HepG2 (cell line): ENCODE measurements at regions not wholly inside any gene's neighbourhood (a gene's known extent, or its start where the extent isn't known, plus 50 kb on each side); places are given as distances from the start of the nearest gene placed in this dataset.
"Not testable (repeated sequence)": the region's sequence is repeated elsewhere in the genome, so short reads cannot be mapped to it uniquely, and the experiment has no call there.

Source experiments
- ATAC-seq: fragments of 200-7000 bp; cut with Tn5 transposase; 3 replicates; pipeline ENCODE4 v1.9.1; 2020; ENCODE audit warnings: mild to moderate bottlenecking, moderate library complexity
- BruUV-seq: library from RNA; stranded (reverse); fragments of 400-500 nt; replicated peaks from 2 replicates; lab custom pipeline; 2021; lab: Mats Ljungman, UMichigan
- CTCF ChIA-PET: fragments of 300-600 bp; formaldehyde crosslinking; extraction: SDS; loops from one replicate; lab custom pipeline; 2021; ENCODE audit warnings: low total read pairs, inconsistent platforms, low intra/inter-chr PET ratio; lab: Yijun Ruan, JAX
- POLR2A ChIA-PET: fragments of 350-600 bp; sonication (Branson Sonifier 250); formaldehyde crosslinking; loops from one replicate; lab custom pipeline; 2020; ENCODE audit warnings: antibody characterized with exemption, inconsistent platforms; lab: Yijun Ruan, JAX
- DNase-seq: peaks from one replicate; pipeline ENCODE4 v3.0.0-alpha.2; 2015; ENCODE audit warnings: low spot score
- FAIRE-seq: peaks from 3 replicates; lab custom pipeline; 2011; peaks lifted over from hg19 to GRCh38; lab: Jason Lieb, UNC
- H2AFZ ChIP-seq: one replicate; pipeline ENCODE4 v1.6.1; 2011; ENCODE audit warnings: low read length, inconsistent platforms
- H3K27ac ChIP-seq: fragments of 300-600 bp; 3 replicates; pipeline ENCODE4 v1.8.0; 2011; ENCODE audit warnings: mixed run types, mild to moderate bottlenecking, mixed read lengths, low read length, inconsistent platforms; ENCODE audit not compliant: insufficient read depth; ENCODE audit errors: extremely low read length
- H3K27me3 ChIP-seq, 2 experiments: fragments of 200-600 bp in 1 of 2; 2 replicates in 1 of 2; 3 replicates in 1 of 2; pipeline versions ENCODE4 v1.6.0 to v1.8.0; 2011; ENCODE audit warnings: low read length in 2 of 2, mild to moderate bottlenecking in 2 of 2, moderate library complexity in 2 of 2, inconsistent platforms in 1 of 2; ENCODE audit not compliant: insufficient read depth in 2 of 2, control insufficient read depth in 1 of 2
- H3K36me3 ChIP-seq, 2 experiments: fragments of 200-600 bp in 1 of 2; replicated peaks in 1 of 2; 2 replicates in 1 of 2; 3 replicates in 1 of 2; pipeline versions ENCODE4 v1.5.1 to v1.8.0; 2011; ENCODE audit warnings: low read length in 2 of 2, inconsistent platforms in 1 of 2; ENCODE audit not compliant: insufficient read depth in 2 of 2, control insufficient read depth in 1 of 2
- H3K4me1 ChIP-seq: 2 replicates; pipeline ENCODE4 v1.5.1; 2012; ENCODE audit warnings: low read length, inconsistent platforms; ENCODE audit not compliant: insufficient read depth
- H3K4me2 ChIP-seq: 2 replicates; pipeline ENCODE4 v1.6.0; 2011; ENCODE audit warnings: low read depth, low read length, inconsistent platforms
- H3K4me3 ChIP-seq, 3 experiments: fragments of 200-600 bp in 1 of 3; sonication (generic), shearing (Covaris generic) in 1 of 3; replicated peaks in 1 of 3; 2 replicates each; pipeline ENCODE4 v1.5.1; 2011 to 2016; ENCODE audit warnings: low read length in 3 of 3, inconsistent platforms in 2 of 3, low read depth in 2 of 3, mild to moderate bottlenecking in 2 of 3, control low read depth in 1 of 3, mixed read lengths in 1 of 3; ENCODE audit not compliant: insufficient read depth in 1 of 3
- H3K79me2 ChIP-seq: one replicate; pipeline ENCODE4 v1.6.1; 2011; ENCODE audit warnings: low read length, inconsistent platforms; ENCODE audit not compliant: insufficient read depth
- H3K9ac ChIP-seq: 2 replicates; pipeline ENCODE4 v1.6.0; 2011; ENCODE audit warnings: mild to moderate bottlenecking, low read depth, low read length, inconsistent platforms; ENCODE audit not compliant: insufficient read depth
- H3K9me3 ChIP-seq: 2 replicates; pipeline ENCODE4 v1.5.1; 2012; ENCODE audit warnings: mild to moderate bottlenecking, low read length
- H4K20me1 ChIP-seq: 2 replicates; pipeline ENCODE4 v1.6.0; 2011; ENCODE audit warnings: inconsistent platforms, mild to moderate bottlenecking, low read length, moderate library complexity; ENCODE audit not compliant: insufficient read depth
- ATM ChIP-seq: fragments of 450-650 bp; IDR thresholded peaks from 2 replicates; pipeline ENCODE4 v1.7.1; 2017; ENCODE audit warnings: mild to moderate bottlenecking, borderline replicate concordance
- CENPBD1 ChIP-seq: sonication (generic); formaldehyde crosslinking; IDR thresholded peaks from 2 replicates; pipeline ENCODE4 v1.8.0; 2022; ENCODE audit warnings: missing genetic modification reagents, low read depth, mild to moderate bottlenecking, borderline replicate concordance
- GABPA ChIP-seq, 2 experiments: IDR thresholded peaks; 2 replicates each; pipeline ENCODE4 v1.6.1; 2011 to 2016; ENCODE audit warnings: low read depth in 2 of 2, low read length in 1 of 2, missing biosample characterization in 1 of 2, missing genetic modification characterization in 1 of 2
- HINFP ChIP-seq: sonication (generic); formaldehyde crosslinking; IDR thresholded peaks from 2 replicates; pipeline ENCODE4 v1.4.0; 2020; ENCODE audit warnings: low read depth, mild to moderate bottlenecking, missing genetic modification reagents
- MIER2 ChIP-seq: IDR thresholded peaks from 2 replicates; pipeline ENCODE4 v1.6.1; 2016; ENCODE audit warnings: missing biosample characterization, missing genetic modification reagents
- RCOR2 ChIP-seq: IDR thresholded peaks from 2 replicates; pipeline ENCODE4 v1.6.1; 2016; ENCODE audit warnings: missing biosample characterization, missing genetic modification reagents
- RFX3 ChIP-seq: IDR thresholded peaks from 2 replicates; pipeline ENCODE4 v1.6.1; 2016; ENCODE audit warnings: missing biosample characterization, missing genetic modification reagents
- SMYD3 ChIP-seq: sonication (generic); formaldehyde crosslinking; IDR thresholded peaks from 2 replicates; pipeline ENCODE4 v1.8.1; 2023; ENCODE audit warnings: mild to moderate bottlenecking, missing genetic modification reagents
- TCF12 ChIP-seq, 2 experiments: fragments of 450-650 bp in 1 of 2; sonication (generic) in 1 of 2; formaldehyde crosslinking in 1 of 2; IDR thresholded peaks; 2 replicates each; pipeline versions ENCODE4 v1.6.1 to v1.8.0; 2017 to 2022; ENCODE audit warnings: antibody characterized with exemption in 1 of 2, mild to moderate bottlenecking in 1 of 2, missing genetic modification reagents in 1 of 2, moderate library complexity in 1 of 2
- TP53 ChIP-seq: sonication (generic); formaldehyde crosslinking; conservative IDR thresholded peaks from 2 replicates; pipeline ENCODE4 v1.4.0; 2020; ENCODE audit warnings: missing genetic modification reagents
- ZFP1 ChIP-seq: IDR thresholded peaks from 2 replicates; pipeline ENCODE4 v1.6.1; 2016
- WGBS: methylation state at CpG from one replicate; pipeline ENCODE4 v1.1.6; 2017; ENCODE audit warnings: low lambda C conversion rate; 5-methylcytosine and 5-hydroxymethylcytosine counted together
- in situ Hi-C: cut with HindIII; loops from 2 replicates; pipeline ENCODE4 v1.10.0; 2017; ENCODE audit warnings: low pct_unique_long_range_greater_than_20kb; ENCODE audit not compliant: extremely low pct_ligation_motif_present
- intact Hi-C: fragments of 100-400 bp; cut with micrococcal nuclease; formaldehyde crosslinking; loops from one replicate; pipeline ENCODE4 v1.10.0; 2022; ENCODE audit not compliant: unreplicated experiment

GRCh38 chr18:38491195-38491594, 925.6 kb upstream of the CELF4 start:
- H3K79me2 ChIP-seq = no peaks in the 10 kb centered on the region
- in situ Hi-C loops (no loop called here), intact Hi-C loops (no loop called here)
- BruUV-seq = no TSS peak
- H3K9ac ChIP-seq = no peak overlapping the region
- no peak overlapping the region for H2AFZ ChIP-seq
- H3K4me1 ChIP-seq = no peaks in the 10 kb centered on the region
- H4K20me1 ChIP-seq = no peaks in the 10 kb centered on the region
- no peak for TF ChIP-seq HINFP
- no peak for TF ChIP-seq TP53 (CRISPR knock-in tag)
- TF ChIP-seq CENPBD1 (CRISPR knock-in tag) = no peak
- no peak for TF ChIP-seq SMYD3 (CRISPR knock-in tag)
- no peak for TF ChIP-seq RFX3 (CRISPR knock-in tag)
- no peak for TF ChIP-seq ATM
- TF ChIP-seq MIER2 (CRISPR knock-in tag) = no peak
- no peak for TF ChIP-seq ZFP1 (CRISPR knock-in tag)
- TF ChIP-seq TCF12 (IDR thresholded peaks at IDR 0.05) = no peak
- no peak for TF ChIP-seq TCF12 (CRISPR knock-in tag; IDR thresholded peaks at IDR 0.05)
- no peak for TF ChIP-seq RCOR2 (CRISPR knock-in tag)
- no peak for TF ChIP-seq GABPA (IDR thresholded peaks at IDR 0.05; ENCODE audit: low read depth, low read length)
- TF ChIP-seq GABPA (CRISPR knock-in tag; IDR thresholded peaks at IDR 0.05; ENCODE audit: low read depth) = no peak
- TF ChIP-seq, all 625 proteins: peak for 0
- ChIA-PET CTCF (no interaction called here), POLR2A (no interaction called here)
- no peak for ATAC-seq
- Histone ChIP-seq H3K4me3 (no peak overlapping the region), H3K36me3 (no peaks in the 10 kb centered on the region), H3K4me2 (no peak overlapping the region), H3K27ac (no peak overlapping the region), H3K27me3 (no peaks in the 10 kb centered on the region), H3K9me3 (no peaks in the 10 kb centered on the region)
- no peak for FAIRE-seq
- DNase-seq = no peak
- WGBS = 4% methylated on average over 4 of the region's 4 CpGs

- H3K79me2 ChIP-seq, DNase-seq, intact Hi-C loops, H3K4me3 ChIP-seq, H3K27me3 ChIP-seq, FAIRE-seq, H3K36me3 ChIP-seq, H3K9me3 ChIP-seq, H3K4me1 ChIP-seq, ATAC-seq, H4K20me1 ChIP-seq, POLR2A ChIA-PET, H3K9ac ChIP-seq, BruUV-seq, H2AFZ ChIP-seq, CTCF ChIA-PET, in situ Hi-C loops, H3K4me2 ChIP-seq, H3K27ac ChIP-seq: not testable (repeated sequence)
- 5% methylated on average over 8 of the region's 8 CpGs for WGBS
Observed at GRCh38 chr18:38489721-38490120, 924.1 kb upstream of the CELF4 start.
